Astrocyte (in vitro differentiated cells and primary cell): ENCODE measurements at regions not wholly inside any gene's neighbourhood (a gene's known extent, or its start where the extent isn't known, plus 50 kb on each side); places are given as distances from the start of the nearest gene placed in this dataset.

Experiments
- EZH2 ChIP-seq: IDR thresholded peaks from 2 replicates; pipeline ENCODE4 v1.6.1; 2012; ENCODE audit warnings: mild to moderate bottlenecking, low read length, inconsistent platforms; ENCODE audit not compliant: insufficient read depth
- TF ChIP-seq, protein P1 (sequence below): IDR thresholded peaks from 2 replicates; pipeline ENCODE4 v1.5.1; 2011; ENCODE audit warnings: low read depth, mild to moderate bottlenecking, inconsistent platforms, low read length, moderate library complexity; ENCODE audit not compliant: insufficient read depth

DNA sequence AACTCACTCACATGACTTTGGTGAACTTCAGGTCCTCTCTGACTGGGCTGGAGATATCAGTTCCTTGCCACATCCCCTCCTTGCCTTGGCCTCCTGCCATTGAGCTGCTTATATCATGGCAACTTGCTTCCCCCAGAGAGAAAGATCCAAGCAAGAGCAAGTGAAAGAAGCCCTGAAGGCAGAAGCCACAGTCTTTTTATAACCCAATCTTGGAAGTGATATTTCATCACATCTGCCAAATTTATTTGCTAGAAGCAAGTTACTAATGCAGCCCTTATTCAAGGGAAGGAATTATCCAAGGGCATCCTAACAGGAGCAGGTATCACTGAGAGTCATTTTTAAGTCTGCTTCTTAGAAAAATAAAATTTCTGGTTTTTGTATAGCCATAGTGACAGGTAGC, 127.8 kb downstream of the SLC38A4 start:
- TF ChIP-seq, protein P1, sequence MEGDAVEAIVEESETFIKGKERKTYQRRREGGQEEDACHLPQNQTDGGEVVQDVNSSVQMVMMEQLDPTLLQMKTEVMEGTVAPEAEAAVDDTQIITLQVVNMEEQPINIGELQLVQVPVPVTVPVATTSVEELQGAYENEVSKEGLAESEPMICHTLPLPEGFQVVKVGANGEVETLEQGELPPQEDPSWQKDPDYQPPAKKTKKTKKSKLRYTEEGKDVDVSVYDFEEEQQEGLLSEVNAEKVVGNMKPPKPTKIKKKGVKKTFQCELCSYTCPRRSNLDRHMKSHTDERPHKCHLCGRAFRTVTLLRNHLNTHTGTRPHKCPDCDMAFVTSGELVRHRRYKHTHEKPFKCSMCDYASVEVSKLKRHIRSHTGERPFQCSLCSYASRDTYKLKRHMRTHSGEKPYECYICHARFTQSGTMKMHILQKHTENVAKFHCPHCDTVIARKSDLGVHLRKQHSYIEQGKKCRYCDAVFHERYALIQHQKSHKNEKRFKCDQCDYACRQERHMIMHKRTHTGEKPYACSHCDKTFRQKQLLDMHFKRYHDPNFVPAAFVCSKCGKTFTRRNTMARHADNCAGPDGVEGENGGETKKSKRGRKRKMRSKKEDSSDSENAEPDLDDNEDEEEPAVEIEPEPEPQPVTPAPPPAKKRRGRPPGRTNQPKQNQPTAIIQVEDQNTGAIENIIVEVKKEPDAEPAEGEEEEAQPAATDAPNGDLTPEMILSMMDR, result no peak
- TF ChIP-seq EZH2, result no peak
